Right lobe of liver (tissue), 4 donors: ENCODE measurements at regions not wholly inside any gene's neighbourhood (a gene's known extent, or its start where the extent isn't known, plus 50 kb on each side); places are given as distances from the start of the nearest gene placed in this dataset.

Experiments
- CTCF ChIP-seq, 4 donors: fragments of 200-600 bp in 3 of 4; fragments of 450-650 bp in 1 of 4; IDR thresholded peaks; one replicate each; pipeline versions ENCODE4 v1.5.1 to v1.8.0; 2016 to 2022; ENCODE audit warnings: antibody characterized with exemption in 4 of 4, mild to moderate bottlenecking in 2 of 4
- POLR2A ChIP-seq: fragments of 450-650 bp; IDR thresholded peaks from one replicate; pipeline ENCODE4 v1.6.1; 2017; ENCODE audit warnings: antibody characterized with exemption, mild to moderate bottlenecking
- donor health status: DM: no; HTN: no; CAD: no.
- donor health status: DM: no; HTN: no; CAD: no.
- donor health status: DM: no; HTN: yes; CAD: no.

GRCh38 chr22:27089264-27089663 lies 431.9 kb downstream of the MIAT start:
- no peak for TF ChIP-seq POLR2A
- no peak for TF ChIP-seq CTCF (IDR thresholded peaks at IDR 0.05)
